Spleen (tissue), 7 donors: ENCODE measurements at regions not wholly inside any gene's neighbourhood (a gene's known extent, or its start where the extent isn't known, plus 50 kb on each side); places are given as distances from the start of the nearest gene placed in this dataset.

Source experiments
- POLR2A ChIP-seq, 3 donors: fragments of 450-650 bp; IDR thresholded peaks; one replicate each; pipeline ENCODE4 v1.5.1; 2017; ENCODE audit warnings: antibody characterized with exemption in 3 of 3, mild to moderate bottlenecking in 1 of 3
- TF ChIP-seq, protein P1 (sequence below), 11 experiments: fragments of 200-600 bp in 7 of 11; fragments of 450-650 bp in 4 of 11; sonication (generic) in 4 of 11; IDR thresholded peaks in 8 of 11; conservative IDR thresholded peaks in 3 of 11; 1 replicate in 7 of 11; 2 replicates in 4 of 11; pipeline versions ENCODE4 v1.4.0 to v1.8.0; 2016 to 2021; ENCODE audit warnings: antibody characterized with exemption in 11 of 11, inconsistent platforms in 4 of 11, mild to moderate bottlenecking in 1 of 11
- donor health status: DM: no; HTN: no; CAD: no; lungs with moderate emphysema.
- donor health status: DM: no; HTN: no; CAD: no.
- donor health status: DM: no; HTN: no; CAD: no.

DNA sequence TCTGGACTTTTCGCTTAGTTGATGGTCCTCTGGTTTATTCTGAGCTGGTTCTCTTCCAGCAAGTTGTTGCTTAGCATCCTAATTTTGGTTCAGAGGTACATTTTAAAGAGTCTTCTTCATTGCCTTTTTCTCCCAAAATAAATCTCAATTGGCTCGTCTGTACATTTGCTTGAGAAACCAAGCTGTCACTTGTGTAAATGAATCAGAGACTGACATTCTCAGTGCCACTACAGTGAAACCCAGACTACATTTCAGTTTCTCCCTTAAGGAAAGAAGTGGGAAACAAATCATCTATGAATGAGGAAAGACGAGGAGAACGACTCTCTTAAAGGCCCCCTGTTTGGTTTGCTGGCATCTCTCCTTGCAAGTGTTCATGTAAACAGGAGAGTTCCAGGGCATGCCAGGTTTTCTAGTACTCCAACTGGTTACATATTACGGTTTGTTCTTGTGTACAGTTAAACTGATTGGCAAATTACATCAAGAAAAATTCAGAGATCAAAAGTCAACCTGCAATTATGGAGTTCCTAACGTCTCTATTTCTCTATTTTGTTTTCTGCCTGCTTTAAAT lies 654.6 kb downstream of the SH2D4B start:
- no peak for TF ChIP-seq POLR2A (IDR thresholded peaks at IDR 0.05)
- TF ChIP-seq, protein P1, sequence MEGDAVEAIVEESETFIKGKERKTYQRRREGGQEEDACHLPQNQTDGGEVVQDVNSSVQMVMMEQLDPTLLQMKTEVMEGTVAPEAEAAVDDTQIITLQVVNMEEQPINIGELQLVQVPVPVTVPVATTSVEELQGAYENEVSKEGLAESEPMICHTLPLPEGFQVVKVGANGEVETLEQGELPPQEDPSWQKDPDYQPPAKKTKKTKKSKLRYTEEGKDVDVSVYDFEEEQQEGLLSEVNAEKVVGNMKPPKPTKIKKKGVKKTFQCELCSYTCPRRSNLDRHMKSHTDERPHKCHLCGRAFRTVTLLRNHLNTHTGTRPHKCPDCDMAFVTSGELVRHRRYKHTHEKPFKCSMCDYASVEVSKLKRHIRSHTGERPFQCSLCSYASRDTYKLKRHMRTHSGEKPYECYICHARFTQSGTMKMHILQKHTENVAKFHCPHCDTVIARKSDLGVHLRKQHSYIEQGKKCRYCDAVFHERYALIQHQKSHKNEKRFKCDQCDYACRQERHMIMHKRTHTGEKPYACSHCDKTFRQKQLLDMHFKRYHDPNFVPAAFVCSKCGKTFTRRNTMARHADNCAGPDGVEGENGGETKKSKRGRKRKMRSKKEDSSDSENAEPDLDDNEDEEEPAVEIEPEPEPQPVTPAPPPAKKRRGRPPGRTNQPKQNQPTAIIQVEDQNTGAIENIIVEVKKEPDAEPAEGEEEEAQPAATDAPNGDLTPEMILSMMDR (IDR thresholded peaks at IDR 0.05 in 8 of 11, conservative IDR thresholded peaks at IDR 0.05 in 3 of 11) = no peak
